Upper lobe of left lung (tissue), 6 donors: ENCODE measurements at regions not wholly inside any gene's neighbourhood (a gene's known extent, or its start where the extent isn't known, plus 50 kb on each side); places are given as distances from the start of the nearest gene placed in this dataset.
"Not testable (repeated sequence)": the region's sequence is repeated elsewhere in the genome, so short reads cannot be mapped to it uniquely, and the experiment has no call there.

Experiments
- ATAC-seq, 2 donors: fragments of 200-7000 bp; cut with Tn5 transposase; one replicate each; pipeline ENCODE4 v1.9.1; 2022; ENCODE audit warnings: mild to moderate bottlenecking in 2 of 2, moderate library complexity in 2 of 2; ENCODE audit not compliant: low FRiP score in 2 of 2
- DNase-seq, 2 donors: peaks; one replicate each; pipeline ENCODE4 v3.0.0-alpha.2; 2019 to 2020
- H3K27ac ChIP-seq, 4 donors: fragments of 200-600 bp; sonication (generic); one replicate each; pipeline ENCODE4 v1.5.1; 2016 to 2019
- H3K27me3 ChIP-seq, 4 donors: fragments of 200-600 bp; sonication (generic); one replicate each; pipeline ENCODE4 v1.5.1; 2017 to 2019
- H3K36me3 ChIP-seq, 4 donors: fragments of 200-600 bp; sonication (generic); one replicate each; pipeline ENCODE4 v1.5.1; 2016 to 2019
- H3K4me1 ChIP-seq, 4 donors: fragments of 200-600 bp; sonication (generic); one replicate each; pipeline ENCODE4 v1.5.1; 2018 to 2019
- H3K4me3 ChIP-seq, 4 donors: fragments of 200-600 bp; sonication (generic); one replicate each; pipeline ENCODE4 v1.5.1; 2017 to 2019; ENCODE audit warnings: mild to moderate bottlenecking in 2 of 4, moderate library complexity in 1 of 4
- H3K9me3 ChIP-seq, 4 donors: fragments of 200-600 bp; sonication (generic); one replicate each; pipeline ENCODE4 v1.5.1; 2018 to 2019
- CTCF ChIP-seq, 6 experiments: fragments of 450-650 bp in 4 of 6; fragments of 200-600 bp in 2 of 6; sonication (generic) in 2 of 6; IDR thresholded peaks; one replicate each; pipeline ENCODE4 v1.5.1; 2016 to 2019; ENCODE audit warnings: antibody characterized with exemption in 6 of 6
- EP300 ChIP-seq, 4 donors: sonication (generic); formaldehyde crosslinking; IDR thresholded peaks; one replicate each; pipeline ENCODE4 v1.5.1; 2017; ENCODE audit warnings: antibody characterized with exemption in 4 of 4, control low read depth in 2 of 4
- POLR2A ChIP-seq, 4 donors: fragments of 450-650 bp; IDR thresholded peaks; one replicate each; pipeline ENCODE4 v1.5.1; 2016 to 2017; ENCODE audit warnings: antibody characterized with exemption in 4 of 4, mild to moderate bottlenecking in 2 of 4
- POLR2AphosphoS5 ChIP-seq, 2 donors: sonication (generic); formaldehyde crosslinking; IDR thresholded peaks; one replicate each; pipeline ENCODE4 v1.5.1; 2017; ENCODE audit warnings: antibody characterized with exemption in 2 of 2
- whole genome bisulfite sequencing, 2 donors: methylation state at CpG; one replicate each; pipeline ENCODE4 v1.1.5; 2017 to 2018; 5-methylcytosine and 5-hydroxymethylcytosine counted together
- donor health status: DM: no; HTN: no; CAD: no; lungs with moderate emphysema.
- donor health status: DM: no; HTN: yes; CAD: no; lungs with severe emphysema.

GRCh38 chr2:8602809-8603208 is 79.0 kb upstream of the ID2 start:
- no peak overlapping the region for H3K4me3 ChIP-seq
- H3K36me3 ChIP-seq: no peaks in the 10 kb centered on the region
- H3K9me3 ChIP-seq: no peaks in the 10 kb centered on the region
- ATAC-seq (no peak), DNase-seq (no peak)
- H3K4me1 ChIP-seq: peaks cover 0 to 5% (median 0%) of the 10 kb centered on the region in 4 donors
- TF ChIP-seq POLR2AphosphoS5 (IDR thresholded peaks at IDR 0.05): peak in 1 of 2 donors; percentile 13
- no peak for TF ChIP-seq EP300 (IDR thresholded peaks at IDR 0.05)
- H3K27ac ChIP-seq: no peak overlapping the region
- H3K27me3 ChIP-seq: no peaks in the 10 kb centered on the region
- 69% methylated on average over 3 of the region's 3 CpGs for WGBS, 2 donors

GRCh38 chr2:8603356-8603755 is 78.5 kb upstream of the ID2 start:
- DNase-seq, ATAC-seq, H3K9me3 ChIP-seq, H3K4me3 ChIP-seq, H3K36me3 ChIP-seq, H3K4me1 ChIP-seq, H3K27me3 ChIP-seq, H3K27ac ChIP-seq: not testable (repeated sequence)
- 89 to 93% methylated on average over 4 of the region's 4 CpGs for WGBS, 2 donors

GRCh38 chr2:8604262-8604661 is 77.6 kb upstream of the ID2 start:
- TF ChIP-seq CTCF (IDR thresholded peaks at IDR 0.05) (no peak), POLR2AphosphoS5 (IDR thresholded peaks at IDR 0.05) (no peak), EP300 (IDR thresholded peaks at IDR 0.05) (no peak), POLR2A (IDR thresholded peaks at IDR 0.05) (no peak)
- Histone ChIP-seq H3K4me3 (no peak overlapping the region), H3K36me3 (no peaks in the 10 kb centered on the region), H3K27ac (no peak overlapping the region), H3K9me3 (no peaks in the 10 kb centered on the region), H3K27me3 (no peaks in the 10 kb centered on the region), H3K4me1 (peaks cover 0 to 5% (median 0%) of the 10 kb centered on the region in 4 donors)
- ATAC-seq (no peak), DNase-seq (no peak)
- WGBS, 2 donors: 69 to 75% methylated on average over 2 of the region's 2 CpGs

GRCh38 chr2:8605351-8606065 is 76.3 kb upstream of the ID2 start:
- Histone ChIP-seq H3K9me3 (no peaks in the 10 kb centered on the region), H3K27ac (no peak overlapping the region), H3K36me3 (no peaks in the 10 kb centered on the region), H3K4me3 (no peak overlapping the region), H3K4me1 (peaks cover 0 to 5% (median 0%) of the 10 kb centered on the region in 4 donors), H3K27me3 (no peaks in the 10 kb centered on the region)
- DNase-seq (no peak), ATAC-seq (no peak)
- 82 to 92% methylated on average over 8 of the region's 8 CpGs for WGBS, 2 donors
- no peak for TF ChIP-seq EP300 (IDR thresholded peaks at IDR 0.05)
- no peak for TF ChIP-seq POLR2AphosphoS5 (IDR thresholded peaks at IDR 0.05)
- TF ChIP-seq CTCF (IDR thresholded peaks at IDR 0.05): no peak
- no peak for TF ChIP-seq POLR2A (IDR thresholded peaks at IDR 0.05)

GRCh38 chr2:8606226-8606625 is 75.6 kb upstream of the ID2 start:
- no peak overlapping the region for H3K4me3 ChIP-seq
- ATAC-seq: no peak
- 84 to 95% methylated on average over 7 to 8 of the region's 8 CpGs for WGBS, 2 donors

More at GRCh38 chr2:8606226-8606625, 75.6 kb upstream of the ID2 start:
- H3K27ac ChIP-seq: no peak overlapping the region
- TF ChIP-seq CTCF (IDR thresholded peaks at IDR 0.05) (no peak), POLR2AphosphoS5 (IDR thresholded peaks at IDR 0.05) (no peak), EP300 (IDR thresholded peaks at IDR 0.05) (no peak), POLR2A (IDR thresholded peaks at IDR 0.05) (no peak)
- no peak for DNase-seq
- H3K4me1 ChIP-seq: peaks cover 0 to 5% (median 0%) of the 10 kb centered on the region in 4 donors
- H3K27me3 ChIP-seq: no peaks in the 10 kb centered on the region
- H3K36me3 ChIP-seq: no peaks in the 10 kb centered on the region
- no peaks in the 10 kb centered on the region for H3K9me3 ChIP-seq
